ENCODE measurements at regions not wholly inside any gene's neighbourhood (a gene's known extent, or its start where the extent isn't known, plus 50 kb on each side); places are given as distances from the start of the nearest gene placed in this dataset.

DNA sequence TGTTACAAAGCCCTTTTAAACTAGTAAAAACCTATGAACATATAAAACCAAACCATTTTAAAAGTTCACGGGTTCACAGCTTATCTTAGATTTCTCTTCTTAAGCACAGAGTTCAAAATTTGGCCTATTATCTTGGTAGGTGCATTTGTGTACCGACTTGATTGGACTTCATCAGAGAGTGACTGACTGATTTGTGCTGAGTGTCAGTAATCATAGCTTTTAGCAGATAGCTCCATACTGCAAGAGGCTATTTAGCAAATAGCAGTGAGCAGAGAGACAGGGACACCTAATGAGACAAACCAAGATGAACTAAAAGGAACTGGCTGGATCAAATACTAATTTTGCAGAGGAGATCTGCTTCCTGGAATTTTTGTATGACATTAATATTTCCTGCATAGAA is 274.5 kb downstream of the PRR16 start:
- 89% methylated on average over 2 of the region's 2 CpGs for WGBS, 2 experiments
- no peaks in the 10 kb centered on the region for H3K4me1 ChIP-seq (ENCODE audit: control insufficient read depth, insufficient read depth, low read length)
- H3K36me3 ChIP-seq (ENCODE audit: control insufficient read depth, insufficient read depth, low read length) = no peaks in the 10 kb centered on the region
- no peaks in the 10 kb centered on the region for H3K9me3 ChIP-seq (ENCODE audit: control insufficient read depth, low read length)
- H3K4me3 ChIP-seq (ENCODE audit: insufficient read depth, low read depth, low read length) = no peak overlapping the region
- H3K27ac ChIP-seq (ENCODE audit: insufficient read depth, low read depth, low read length, poor library complexity, severe bottlenecking) = no peak overlapping the region
- H3K27me3 ChIP-seq (ENCODE audit: control insufficient read depth, insufficient read depth, low read length, poor library complexity, severe bottlenecking) = no peaks in the 10 kb centered on the region

DNA sequence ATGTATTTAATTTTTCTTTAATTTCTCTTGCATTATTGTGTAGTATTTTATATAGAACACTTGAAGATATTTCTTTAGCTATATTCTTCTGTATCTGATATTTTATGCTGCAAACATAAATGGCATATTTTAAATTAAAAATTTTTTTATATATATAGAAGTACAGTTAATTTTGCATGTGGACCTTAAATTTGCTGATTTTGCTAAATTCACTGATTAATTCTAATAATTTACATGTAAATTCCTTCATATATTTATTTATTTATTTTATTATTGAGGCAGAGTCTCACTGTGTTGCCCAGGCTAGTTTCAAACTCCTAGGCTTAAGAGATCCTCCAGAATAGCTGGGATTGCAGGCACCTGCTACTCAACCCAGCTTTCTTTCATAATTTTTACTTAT is 276.9 kb downstream of the PRR16 start:
- H3K4me3 ChIP-seq (ENCODE audit: insufficient read depth, low read depth, low read length) = no peak overlapping the region
- no peaks in the 10 kb centered on the region for H3K27me3 ChIP-seq (ENCODE audit: control insufficient read depth, insufficient read depth, low read length, poor library complexity, severe bottlenecking)
- H3K27ac ChIP-seq (ENCODE audit: insufficient read depth, low read depth, low read length, poor library complexity, severe bottlenecking) = no peak overlapping the region
- no peaks in the 10 kb centered on the region for H3K4me1 ChIP-seq (ENCODE audit: control insufficient read depth, insufficient read depth, low read length)
- no peaks in the 10 kb centered on the region for H3K9me3 ChIP-seq (ENCODE audit: control insufficient read depth, low read length)
- no peaks in the 10 kb centered on the region for H3K36me3 ChIP-seq (ENCODE audit: control insufficient read depth, insufficient read depth, low read length)

DNA sequence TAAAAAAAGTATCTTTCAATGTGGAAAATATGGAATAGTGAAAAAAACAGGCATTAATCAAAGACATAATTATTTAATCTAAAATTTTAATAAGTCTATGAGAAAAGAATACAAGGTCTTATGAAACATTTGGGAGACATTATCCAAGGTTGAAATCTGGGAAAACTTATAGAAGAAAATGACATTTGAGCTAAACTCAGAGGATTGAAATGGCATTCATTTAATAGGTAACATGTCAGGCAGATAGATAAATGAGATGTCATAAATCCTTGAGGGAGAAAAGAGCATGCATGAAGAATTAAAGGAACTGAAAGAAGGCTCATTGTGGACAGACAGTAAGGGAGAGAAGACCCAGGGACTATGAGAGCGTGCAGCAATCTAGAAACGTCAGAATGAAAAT is 284.4 kb downstream of the PRR16 start:
- H3K9me3 ChIP-seq (ENCODE audit: control insufficient read depth, low read length) = no peaks in the 10 kb centered on the region

DNA sequence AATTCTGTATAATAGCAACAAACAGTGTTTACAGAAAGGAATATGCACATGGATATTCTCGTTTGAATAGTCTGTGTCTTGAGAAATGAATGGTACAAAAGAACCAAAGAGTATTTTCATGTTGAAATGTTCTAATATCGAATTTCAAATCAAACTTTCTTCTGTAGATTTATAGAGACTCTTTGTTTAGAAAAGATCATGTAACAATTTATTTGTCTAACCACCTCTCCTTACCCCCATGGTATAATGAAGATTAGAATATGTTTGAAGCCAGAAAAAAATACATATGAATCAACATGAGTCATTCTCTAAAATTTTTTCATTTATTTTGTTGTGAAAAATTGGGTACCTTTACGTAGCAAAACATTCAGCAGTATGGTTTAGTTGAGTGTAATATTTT is 285.6 kb downstream of the PRR16 start:
- Histone ChIP-seq H3K9me3 (ENCODE audit: control insufficient read depth, low read length) (no peaks in the 10 kb centered on the region), H3K4me1 (ENCODE audit: control insufficient read depth, insufficient read depth, low read length) (no peaks in the 10 kb centered on the region), H3K4me3 (ENCODE audit: insufficient read depth, low read depth, low read length) (no peak overlapping the region), H3K27me3 (ENCODE audit: control insufficient read depth, insufficient read depth, low read length, poor library complexity, severe bottlenecking) (no peaks in the 10 kb centered on the region), H3K27ac (ENCODE audit: insufficient read depth, low read depth, low read length, poor library complexity, severe bottlenecking) (no peak overlapping the region), H3K36me3 (ENCODE audit: control insufficient read depth, insufficient read depth, low read length) (no peaks in the 10 kb centered on the region)
- 94% methylated on average over 2 of the region's 3 CpGs for WGBS, 2 experiments

More for the DNA sequence above, 284.4 kb downstream of the PRR16 start:
- H3K27me3 ChIP-seq (ENCODE audit: control insufficient read depth, insufficient read depth, low read length, poor library complexity, severe bottlenecking) = no peaks in the 10 kb centered on the region
- H3K27ac ChIP-seq (ENCODE audit: insufficient read depth, low read depth, low read length, poor library complexity, severe bottlenecking) = no peak overlapping the region
- no peaks in the 10 kb centered on the region for H3K36me3 ChIP-seq (ENCODE audit: control insufficient read depth, insufficient read depth, low read length)
- H3K4me3 ChIP-seq (ENCODE audit: insufficient read depth, low read depth, low read length) = no peak overlapping the region
- WGBS, 2 experiments = 86 to 95% methylated on average over 2 of the region's 2 CpGs
- no peaks in the 10 kb centered on the region for H3K4me1 ChIP-seq (ENCODE audit: control insufficient read depth, insufficient read depth, low read length)

DNA sequence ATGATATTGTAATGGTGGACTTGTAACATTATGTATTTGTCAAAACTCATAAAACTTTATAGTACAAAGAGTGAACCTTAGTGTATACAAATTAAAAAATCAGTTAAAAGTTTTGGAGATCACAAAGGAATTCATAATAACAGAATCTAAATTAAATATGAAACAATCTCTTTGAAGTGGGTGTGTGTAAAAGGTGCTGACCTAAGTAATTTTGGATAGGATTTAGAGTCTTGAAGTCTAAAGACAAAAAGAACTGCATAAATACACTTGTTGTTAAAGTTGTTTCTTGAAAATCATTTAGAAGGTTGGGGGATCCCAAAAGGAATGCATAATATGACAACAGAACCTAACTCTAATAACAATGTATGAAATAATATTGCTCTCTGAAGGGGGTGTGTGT is 295.5 kb downstream of the PRR16 start:
- H3K4me3 ChIP-seq (ENCODE audit: insufficient read depth, low read depth, low read length) = no peak overlapping the region
- H3K36me3 ChIP-seq (ENCODE audit: control insufficient read depth, insufficient read depth, low read length) = no peaks in the 10 kb centered on the region
- H3K27me3 ChIP-seq (ENCODE audit: control insufficient read depth, insufficient read depth, low read length, poor library complexity, severe bottlenecking) = no peaks in the 10 kb centered on the region
- H3K9me3 ChIP-seq (ENCODE audit: control insufficient read depth, low read length) = no peaks in the 10 kb centered on the region
- H3K27ac ChIP-seq (ENCODE audit: insufficient read depth, low read depth, low read length, poor library complexity, severe bottlenecking) = no peak overlapping the region
- H3K4me1 ChIP-seq (ENCODE audit: control insufficient read depth, insufficient read depth, low read length) = no peaks in the 10 kb centered on the region

DNA sequence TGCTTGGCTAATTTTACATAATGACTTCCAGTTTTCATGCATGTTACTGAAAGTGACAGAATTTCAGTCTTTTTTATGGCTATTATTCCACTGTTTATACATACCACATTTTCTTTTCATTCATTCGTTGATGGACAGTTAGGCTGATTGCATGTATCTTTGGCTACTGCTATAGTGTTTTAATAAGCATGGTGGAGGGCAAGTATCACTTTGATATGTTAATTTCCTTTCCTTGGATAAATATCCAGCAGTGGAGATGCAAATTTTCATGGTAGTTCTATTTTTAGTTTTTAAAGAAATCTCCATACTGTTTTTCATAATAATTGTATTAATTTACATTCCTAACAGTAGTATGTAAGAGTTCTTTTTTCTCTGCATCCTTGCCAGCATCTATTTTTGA is 297.9 kb downstream of the PRR16 start:
- H3K9me3 ChIP-seq (ENCODE audit: control insufficient read depth, low read length) = no peaks in the 10 kb centered on the region
- no peak overlapping the region for H3K27ac ChIP-seq (ENCODE audit: insufficient read depth, low read depth, low read length, poor library complexity, severe bottlenecking)
- no peaks in the 10 kb centered on the region for H3K4me1 ChIP-seq (ENCODE audit: control insufficient read depth, insufficient read depth, low read length)
- H3K27me3 ChIP-seq (ENCODE audit: control insufficient read depth, insufficient read depth, low read length, poor library complexity, severe bottlenecking) = no peaks in the 10 kb centered on the region
- 50% methylated on average over 1 of the region's 1 CpG; no CpG with 5 or more reads in 1 of the 2 experiments for WGBS, 2 experiments
- H3K4me3 ChIP-seq (ENCODE audit: insufficient read depth, low read depth, low read length) = no peak overlapping the region
- H3K36me3 ChIP-seq (ENCODE audit: control insufficient read depth, insufficient read depth, low read length) = no peaks in the 10 kb centered on the region

DNA sequence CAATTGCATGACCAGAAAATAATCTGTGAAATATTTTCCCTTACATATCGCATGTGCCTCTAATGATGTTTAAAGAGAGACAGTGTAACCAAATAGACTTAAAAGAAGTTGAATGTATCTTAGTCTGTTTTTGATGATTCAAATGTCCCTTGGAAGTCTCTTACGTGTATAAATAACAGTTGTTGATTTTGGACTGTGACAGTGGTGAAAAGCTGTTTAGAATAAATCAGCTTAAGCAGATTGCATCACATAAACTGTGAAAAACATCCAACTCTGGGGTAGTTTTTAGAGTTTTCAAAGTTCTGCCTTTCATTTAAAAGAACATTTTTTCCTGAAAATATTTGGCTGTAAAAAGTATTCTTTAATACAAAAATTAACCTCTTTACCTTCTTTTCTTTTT is 301.1 kb downstream of the PRR16 start:
- no peaks in the 10 kb centered on the region for H3K36me3 ChIP-seq (ENCODE audit: control insufficient read depth, insufficient read depth, low read length)
- H3K27me3 ChIP-seq (ENCODE audit: control insufficient read depth, insufficient read depth, low read length, poor library complexity, severe bottlenecking) = no peaks in the 10 kb centered on the region
- no peak overlapping the region for H3K27ac ChIP-seq (ENCODE audit: insufficient read depth, low read depth, low read length, poor library complexity, severe bottlenecking)
- H3K9me3 ChIP-seq (ENCODE audit: control insufficient read depth, low read length) = no peaks in the 10 kb centered on the region
- H3K4me3 ChIP-seq (ENCODE audit: insufficient read depth, low read depth, low read length) = no peak overlapping the region
- WGBS, 2 experiments = 87 to 88% methylated on average over 2 of the region's 2 CpGs
- H3K4me1 ChIP-seq (ENCODE audit: control insufficient read depth, insufficient read depth, low read length) = no peaks in the 10 kb centered on the region

DNA sequence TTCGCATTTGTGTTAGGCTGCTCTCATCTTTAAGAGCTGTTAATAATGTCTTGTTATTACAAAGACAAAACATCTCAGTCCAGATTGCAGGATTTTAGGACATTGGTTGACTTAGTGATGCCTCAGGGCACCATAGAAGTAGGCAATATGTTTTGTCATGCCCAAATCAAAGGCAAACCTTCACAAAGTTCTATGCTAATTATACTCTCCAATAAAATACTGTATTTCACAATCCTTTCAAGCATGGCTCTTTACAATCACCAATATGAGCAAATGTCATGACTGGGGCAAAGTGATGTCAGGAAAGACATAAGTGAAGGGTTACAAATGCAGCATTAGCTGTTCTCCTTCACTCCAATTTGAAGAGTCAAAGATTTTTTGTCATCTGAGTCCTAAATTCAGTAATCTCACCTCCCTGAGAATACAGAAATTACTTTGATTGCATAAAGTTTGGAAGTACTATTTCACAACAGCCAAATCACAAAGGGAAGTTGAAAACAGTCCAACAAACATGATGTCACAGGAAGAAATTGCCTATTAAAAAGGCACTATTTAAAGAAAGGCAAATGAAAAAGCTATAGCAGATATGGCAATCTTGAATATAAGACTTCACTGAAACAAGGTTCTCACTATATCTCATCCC is 303.2 kb downstream of the PRR16 start:
- Histone ChIP-seq H3K4me1 (ENCODE audit: control insufficient read depth, insufficient read depth, low read length) (no peaks in the 10 kb centered on the region), H3K36me3 (ENCODE audit: control insufficient read depth, insufficient read depth, low read length) (no peaks in the 10 kb centered on the region), H3K27me3 (ENCODE audit: control insufficient read depth, insufficient read depth, low read length, poor library complexity, severe bottlenecking) (no peaks in the 10 kb centered on the region), H3K27ac (ENCODE audit: insufficient read depth, low read depth, low read length, poor library complexity, severe bottlenecking) (no peak overlapping the region), H3K4me3 (ENCODE audit: insufficient read depth, low read depth, low read length) (no peak overlapping the region), H3K9me3 (ENCODE audit: control insufficient read depth, low read length) (no peaks in the 10 kb centered on the region)
- WGBS, 2 experiments = 92 to 100% methylated on average over 1 of the region's 1 CpG

DNA sequence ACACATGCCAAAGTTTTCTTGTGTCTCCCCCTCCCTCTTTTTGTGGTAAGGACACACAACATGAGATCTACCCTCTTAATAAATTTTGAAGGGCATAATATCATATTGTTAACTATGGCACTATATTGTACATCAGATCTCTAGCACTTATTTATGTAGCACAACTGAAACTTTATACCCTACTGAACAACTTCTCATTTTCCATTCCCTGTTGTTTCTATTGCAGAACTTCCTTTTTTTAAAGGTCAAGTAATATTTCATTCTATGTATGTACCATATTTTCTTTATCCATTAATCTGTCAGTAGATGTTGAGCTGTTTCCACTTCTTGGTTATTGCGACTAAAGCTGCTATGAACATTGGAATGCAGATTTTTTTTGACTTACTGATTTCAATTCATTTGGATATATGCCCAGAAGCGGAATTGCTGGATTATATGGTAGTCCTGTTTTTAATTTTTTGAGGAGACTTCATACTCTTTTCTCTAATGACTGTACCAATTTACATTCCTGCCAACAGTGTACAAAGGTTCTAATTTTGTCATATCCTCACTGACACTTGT is 305.3 kb downstream of the PRR16 start:
- H3K27me3 ChIP-seq (ENCODE audit: control insufficient read depth, insufficient read depth, low read length, poor library complexity, severe bottlenecking) = no peaks in the 10 kb centered on the region
- 89 to 95% methylated on average over 1 to 2 of the region's 2 CpGs for WGBS, 2 experiments
- no peaks in the 10 kb centered on the region for H3K4me1 ChIP-seq (ENCODE audit: control insufficient read depth, insufficient read depth, low read length)
- no peak overlapping the region for H3K4me3 ChIP-seq (ENCODE audit: insufficient read depth, low read depth, low read length)
- H3K9me3 ChIP-seq (ENCODE audit: control insufficient read depth, low read length) = no peaks in the 10 kb centered on the region
- no peaks in the 10 kb centered on the region for H3K36me3 ChIP-seq (ENCODE audit: control insufficient read depth, insufficient read depth, low read length)
- no peak overlapping the region for H3K27ac ChIP-seq (ENCODE audit: insufficient read depth, low read depth, low read length, poor library complexity, severe bottlenecking)

DNA sequence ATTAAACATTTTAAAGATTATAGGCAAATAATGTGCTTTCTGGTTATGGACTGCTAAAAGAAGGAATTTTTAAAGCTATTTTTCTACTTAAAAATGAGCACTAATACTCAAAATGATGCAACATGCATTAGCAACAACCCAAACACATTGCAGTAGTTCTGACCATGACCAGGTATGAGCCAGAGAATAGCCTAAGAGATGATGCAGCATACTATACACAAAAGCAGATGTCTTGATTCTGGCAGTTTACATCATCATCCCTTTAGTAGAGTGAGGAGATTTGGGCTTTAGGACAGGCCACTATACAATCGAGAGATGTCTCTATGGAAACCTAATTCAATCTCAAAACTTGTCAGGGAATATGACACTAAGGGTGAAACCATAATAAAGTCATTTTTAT is 307.1 kb downstream of the PRR16 start:
- Histone ChIP-seq H3K4me3 (ENCODE audit: insufficient read depth, low read depth, low read length) (no peak overlapping the region), H3K36me3 (ENCODE audit: control insufficient read depth, insufficient read depth, low read length) (no peaks in the 10 kb centered on the region), H3K27ac (ENCODE audit: insufficient read depth, low read depth, low read length, poor library complexity, severe bottlenecking) (no peak overlapping the region), H3K9me3 (ENCODE audit: control insufficient read depth, low read length) (no peaks in the 10 kb centered on the region), H3K4me1 (ENCODE audit: control insufficient read depth, insufficient read depth, low read length) (no peaks in the 10 kb centered on the region), H3K27me3 (ENCODE audit: control insufficient read depth, insufficient read depth, low read length, poor library complexity, severe bottlenecking) (no peaks in the 10 kb centered on the region)
- WGBS, 2 experiments = 88 to 100% methylated on average over 1 of the region's 1 CpG

Measured in ectodermal cell (in vitro differentiated cells).